RWPE1 (cell line): ENCODE measurements at regions not wholly inside any gene's neighbourhood (a gene's known extent, or its start where the extent isn't known, plus 50 kb on each side); places are given as distances from the start of the nearest gene placed in this dataset.
"Not testable (repeated sequence)": the region's sequence is repeated elsewhere in the genome, so short reads cannot be mapped to it uniquely, and the experiment has no call there.

Experiments
- CTCF ChIA-PET: fragments of 350-600 bp; sonication (Branson Sonifier 250); formaldehyde crosslinking; extraction: SDS; loops from one replicate; lab custom pipeline; 2021; lab: Yijun Ruan, JAX
- POLR2A ChIA-PET: fragments of 400-600 bp; formaldehyde crosslinking; extraction: SDS; loops from one replicate; lab custom pipeline; 2020; ENCODE audit warnings: antibody characterized with exemption; ENCODE audit not compliant: low non-redundant PET; lab: Yijun Ruan, JAX
- DNase-seq: peaks from one replicate; pipeline ENCODE4 v3.0.0; 2012; ENCODE audit warnings: low spot score
- H3K27ac ChIP-seq: fragments of 450-650 bp; 2 replicates; pipeline ENCODE4 v1.5.1; 2017
- TF ChIP-seq, protein P1 (sequence below): fragments of 450-650 bp; conservative IDR thresholded peaks from 2 replicates; pipeline ENCODE4 v1.5.1; 2017; ENCODE audit warnings: low read depth, mild to moderate bottlenecking

DNA sequence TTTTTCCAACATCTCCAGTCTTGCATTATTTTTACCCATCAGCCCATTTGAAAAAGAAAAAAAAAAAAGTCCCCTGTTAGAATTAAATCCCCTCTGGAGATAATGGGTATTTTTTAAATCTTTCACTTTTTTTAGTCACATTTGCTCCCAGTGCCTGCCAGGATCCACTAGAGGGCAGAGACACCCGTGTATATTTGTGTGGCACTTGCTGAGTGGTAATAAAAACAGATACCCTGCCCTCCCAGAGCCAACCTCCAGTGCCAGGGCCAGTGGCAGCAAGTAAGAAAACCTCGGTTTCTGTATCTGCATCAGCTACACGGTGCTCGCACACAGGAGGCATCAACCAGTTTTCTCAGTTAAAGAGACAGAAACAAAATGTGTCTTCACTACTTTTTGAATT is 135.1 kb upstream of the DUSP22 start:
- POLR2A ChIA-PET, DNase-seq, H3K27ac ChIP-seq: not testable (repeated sequence)
- CTCF ChIA-PET: interaction anchor here (0.6 kb wide), 1 partner anchor 12 kb away, joined by 7 read pairs; no protein-coding TSS in a partner anchor
- TF ChIP-seq, protein P1, sequence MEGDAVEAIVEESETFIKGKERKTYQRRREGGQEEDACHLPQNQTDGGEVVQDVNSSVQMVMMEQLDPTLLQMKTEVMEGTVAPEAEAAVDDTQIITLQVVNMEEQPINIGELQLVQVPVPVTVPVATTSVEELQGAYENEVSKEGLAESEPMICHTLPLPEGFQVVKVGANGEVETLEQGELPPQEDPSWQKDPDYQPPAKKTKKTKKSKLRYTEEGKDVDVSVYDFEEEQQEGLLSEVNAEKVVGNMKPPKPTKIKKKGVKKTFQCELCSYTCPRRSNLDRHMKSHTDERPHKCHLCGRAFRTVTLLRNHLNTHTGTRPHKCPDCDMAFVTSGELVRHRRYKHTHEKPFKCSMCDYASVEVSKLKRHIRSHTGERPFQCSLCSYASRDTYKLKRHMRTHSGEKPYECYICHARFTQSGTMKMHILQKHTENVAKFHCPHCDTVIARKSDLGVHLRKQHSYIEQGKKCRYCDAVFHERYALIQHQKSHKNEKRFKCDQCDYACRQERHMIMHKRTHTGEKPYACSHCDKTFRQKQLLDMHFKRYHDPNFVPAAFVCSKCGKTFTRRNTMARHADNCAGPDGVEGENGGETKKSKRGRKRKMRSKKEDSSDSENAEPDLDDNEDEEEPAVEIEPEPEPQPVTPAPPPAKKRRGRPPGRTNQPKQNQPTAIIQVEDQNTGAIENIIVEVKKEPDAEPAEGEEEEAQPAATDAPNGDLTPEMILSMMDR: peak; percentile 23; the same call in 1 of the 2 replicates

DNA sequence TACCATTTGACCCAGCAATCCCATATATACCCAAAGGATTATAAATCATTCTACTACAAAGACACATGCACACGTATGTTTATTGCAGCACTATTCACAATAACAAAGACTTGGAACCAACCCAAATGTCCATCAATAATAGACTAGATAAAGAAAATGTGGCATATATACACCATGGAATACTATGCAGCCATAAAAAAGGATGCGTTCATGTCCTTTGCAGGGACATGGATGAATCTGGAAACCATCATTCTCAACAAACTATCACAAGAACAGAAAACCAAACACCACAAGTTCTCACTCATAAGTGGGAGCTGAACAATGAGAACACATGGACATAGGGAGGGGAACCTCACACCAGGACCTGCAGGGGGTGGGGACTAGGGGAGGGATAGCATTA is 130.6 kb upstream of the DUSP22 start:
- POLR2A ChIA-PET, DNase-seq, H3K27ac ChIP-seq, CTCF ChIA-PET: not testable (repeated sequence)

DNA sequence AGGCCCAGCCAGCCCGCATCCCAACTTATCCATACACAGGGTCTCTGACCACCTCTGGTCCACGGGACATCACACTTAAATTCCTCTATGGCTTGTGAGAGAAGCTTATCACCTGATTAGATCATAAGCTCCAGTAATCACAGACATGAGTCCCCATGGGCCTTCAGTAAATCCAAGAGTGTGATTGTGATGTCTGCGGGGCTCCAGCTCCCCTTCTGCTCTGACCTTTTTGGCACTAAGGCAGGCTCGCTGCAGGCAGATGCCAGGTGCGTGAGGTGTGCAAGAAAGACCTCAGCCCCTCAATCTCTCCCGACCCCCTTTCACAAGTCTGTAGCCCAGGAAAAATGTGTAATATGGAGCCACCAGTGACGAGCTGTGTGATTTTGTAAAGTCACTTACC is 127.6 kb upstream of the DUSP22 start:
- CTCF ChIA-PET: no interaction called here
- DNase-seq: no peak
- H3K27ac ChIP-seq: no peak overlapping the region
- POLR2A ChIA-PET: no interaction called here
- TF ChIP-seq, protein P1: no peak

DNA sequence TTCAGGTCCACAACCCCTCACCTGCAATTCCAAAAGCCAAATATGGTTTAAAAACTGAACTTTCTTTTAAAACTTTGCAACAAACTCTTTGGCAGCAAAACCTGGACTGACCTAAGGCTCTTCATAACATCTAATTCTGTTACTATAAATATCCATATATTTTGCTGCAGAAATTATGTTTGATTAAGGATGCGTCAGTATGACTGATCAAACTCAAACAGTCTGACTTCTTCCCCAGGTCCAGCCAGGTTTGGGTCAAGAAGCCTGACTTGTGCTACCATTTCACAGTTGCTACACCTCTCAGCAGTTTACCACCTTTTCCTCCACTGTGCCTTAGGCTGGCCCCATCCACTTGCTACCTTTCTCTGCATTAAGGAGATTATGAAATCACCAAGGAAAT is 127.0 kb upstream of the DUSP22 start:
- POLR2A ChIA-PET: no interaction called here
- DNase-seq: no peak
- CTCF ChIA-PET: interaction anchor here (0.6 kb wide), 1 partner anchor 201 kb away, joined by 3 read pairs; no protein-coding TSS in a partner anchor
- TF ChIP-seq, protein P1: no peak
- H3K27ac ChIP-seq: no peak overlapping the region

DNA sequence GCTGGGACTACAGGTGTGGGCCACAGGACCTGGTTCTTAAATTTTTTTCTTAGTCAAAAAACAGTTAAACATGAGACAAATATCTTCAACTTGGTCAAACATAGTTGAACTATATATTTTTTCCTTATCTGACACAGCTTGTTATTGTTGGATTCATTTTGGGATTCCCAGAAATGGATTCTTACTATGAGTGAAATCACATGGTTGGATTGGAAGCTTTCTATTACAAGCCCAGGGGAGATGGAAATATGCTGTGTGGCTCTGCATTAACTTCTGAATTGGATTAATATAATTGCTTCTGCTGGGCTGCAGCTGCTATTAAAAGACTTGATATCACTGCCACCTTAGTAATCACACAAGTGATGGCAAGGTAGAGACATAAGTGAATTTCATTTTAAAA is 126.4 kb upstream of the DUSP22 start:
- POLR2A ChIA-PET: no interaction called here
- CTCF ChIA-PET: interaction anchor here (0.6 kb wide), 3 partner anchors 9 to 200 kb away, joined by 3 to 4 read pairs (median 3); no protein-coding TSS in a partner anchor

DNA sequence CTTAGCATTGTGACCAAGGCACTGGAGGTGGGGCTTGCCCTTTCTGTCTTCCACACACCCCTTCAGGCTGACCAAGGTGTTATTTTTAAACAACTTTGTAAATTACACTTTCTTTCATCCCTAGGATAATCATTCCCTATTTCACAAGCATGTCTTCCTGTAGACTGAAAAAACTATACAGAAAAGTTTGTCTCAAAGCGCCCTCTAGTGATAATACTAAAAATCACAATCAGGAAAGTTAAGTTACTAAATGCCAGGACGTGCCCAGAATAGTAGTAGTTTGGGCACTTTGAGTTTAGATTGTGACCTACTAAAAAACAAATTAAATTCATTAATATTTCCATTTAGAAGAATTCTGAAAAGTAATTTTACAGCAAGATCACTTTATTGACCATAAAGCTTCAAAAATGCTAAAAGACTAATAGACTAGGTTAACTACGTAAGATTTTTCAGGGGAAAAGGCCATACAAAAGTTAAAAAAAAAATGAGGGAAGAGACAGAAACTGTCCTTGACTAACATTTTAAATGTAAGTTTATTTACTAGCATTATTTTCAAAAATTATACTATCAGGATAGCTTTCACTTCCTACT is 123.3 kb upstream of the DUSP22 start:
- TF ChIP-seq, protein P1: peak; percentile 62
- ChIA-PET CTCF (interaction anchor here (0.6 to 0.8 kb wide), 4 partner anchors 12 to 178 kb away, joined by 3 to 7 read pairs (median 4); no protein-coding TSS in a partner anchor), POLR2A (interaction anchor here (0.7 kb wide), 1 partner anchor 1253 kb away, joined by 3 read pairs; no protein-coding TSS in a partner anchor)
- H3K27ac ChIP-seq: no peak overlapping the region
- peak; percentile 54 for DNase-seq

More for the DNA sequence above, 126.4 kb upstream of the DUSP22 start:
- TF ChIP-seq, protein P1: no peak
- no peak overlapping the region for H3K27ac ChIP-seq
- no peak for DNase-seq

DNA sequence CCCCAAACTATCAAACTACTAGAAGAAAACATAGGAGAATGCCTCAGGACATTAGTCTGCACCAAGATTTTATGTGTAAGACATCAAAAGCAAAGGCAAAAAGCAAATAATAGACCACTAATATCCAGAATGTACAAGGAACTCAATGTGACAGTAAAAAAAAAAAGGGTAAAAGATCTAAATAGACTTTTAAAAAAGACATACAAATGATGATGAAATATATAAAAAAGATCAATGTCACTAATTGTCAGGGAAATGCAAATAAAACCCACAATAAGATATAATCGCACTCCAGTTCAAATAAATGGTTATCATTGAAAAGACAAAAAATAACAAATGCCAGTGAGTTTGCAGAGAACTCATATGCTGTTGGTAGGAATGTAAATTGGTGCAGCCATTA is 118.3 kb upstream of the DUSP22 start:
- CTCF ChIA-PET: no interaction called here

More for the DNA sequence above, 118.3 kb upstream of the DUSP22 start:
- no peak overlapping the region for H3K27ac ChIP-seq
- DNase-seq: no peak
- TF ChIP-seq, protein P1: no peak
- POLR2A ChIA-PET: no interaction called here
